B cell (primary cell): ENCODE measurements at regions not wholly inside any gene's neighbourhood (a gene's known extent, or its start where the extent isn't known, plus 50 kb on each side); places are given as distances from the start of the nearest gene placed in this dataset.

Experiments
- ATAC-seq: fragments of 200-7000 bp; cut with Tn5 transposase; one replicate; pipeline ENCODE4 v1.10.0; 2021; ENCODE audit warnings: low read depth, mild to moderate bottlenecking, moderate number of reproducible peaks, moderate library complexity
- CTCF ChIA-PET: fragments of 350-600 bp; sonication (Branson Sonifier 250); formaldehyde crosslinking; loops from one replicate; lab custom pipeline; 2021; ENCODE audit warnings: antibody characterized with exemption, inconsistent platforms; lab: Charles Lee
- POLR2A ChIA-PET: fragments of 350-600 bp; sonication (Branson Sonifier 250); formaldehyde crosslinking; loops from one replicate; lab custom pipeline; 2021; ENCODE audit warnings: antibody characterized with exemption; lab: Charles Lee
- DNase-seq: peaks from one replicate; pipeline ENCODE4 v3.0.0; 2013
- H2AFZ ChIP-seq: 2 replicates; pipeline ENCODE4 v1.6.1; 2012; ENCODE audit warnings: mild to moderate bottlenecking, low read depth, low read length; ENCODE audit not compliant: insufficient read depth, poor library complexity, severe bottlenecking
- H3K27ac ChIP-seq, 2 donors: 1 replicate in 1 of 2; 2 replicates in 1 of 2; pipeline ENCODE4 v1.5.1; 2012 to 2013; ENCODE audit warnings: low read length in 2 of 2, mild to moderate bottlenecking in 2 of 2, moderate library complexity in 1 of 2
- H3K27me3 ChIP-seq, 4 experiments: fragments of 200-600 bp in 1 of 4; sonication (generic) in 1 of 4; replicated peaks in 1 of 4; 1 replicate in 2 of 4; 2 replicates in 2 of 4; pipeline versions ENCODE4 v1.6.1 to v1.7.0; 2013 to 2016; ENCODE audit warnings: low read length in 3 of 4, mild to moderate bottlenecking in 2 of 4, mixed read lengths in 1 of 4, moderate library complexity in 1 of 4; ENCODE audit not compliant: insufficient read depth in 4 of 4, control insufficient read depth in 3 of 4; ENCODE audit errors: control extremely low read depth in 1 of 4
- H3K36me3 ChIP-seq, 2 experiments: replicated peaks in 1 of 2; 1 replicate in 1 of 2; 2 replicates in 1 of 2; pipeline versions ENCODE4 v1.6.1 to v1.7.1; 2013; ENCODE audit warnings: low read length in 1 of 2; ENCODE audit not compliant: insufficient read depth in 2 of 2, control insufficient read depth in 1 of 2; ENCODE audit errors: control extremely low read depth in 1 of 2, extremely low read depth in 1 of 2
- H3K4me1 ChIP-seq, 2 donors: fragments of 200-600 bp in 1 of 2; sonication (generic) in 1 of 2; 1 replicate in 1 of 2; 2 replicates in 1 of 2; pipeline versions ENCODE4 v1.5.1 to v1.6.1; 2013 to 2017; ENCODE audit warnings: low read length in 2 of 2; ENCODE audit not compliant: control insufficient read depth in 2 of 2, insufficient read depth in 2 of 2
- H3K4me2 ChIP-seq: replicated peaks from 2 replicates; pipeline ENCODE3; 2012; ENCODE audit warnings: mild to moderate bottlenecking, low read depth, low read length; ENCODE audit not compliant: poor library complexity, severe bottlenecking
- H3K4me3 ChIP-seq, 5 experiments: fragments of 200-600 bp in 1 of 5; sonication (generic) in 1 of 5; 1 replicate in 3 of 5; 2 replicates in 2 of 5; pipeline versions ENCODE4 v1.5.1 to v1.7.0; 2011 to 2016; ENCODE audit warnings: low read length in 4 of 5, mild to moderate bottlenecking in 4 of 5, low read depth in 2 of 5, control low read depth in 1 of 5, moderate library complexity in 1 of 5; ENCODE audit not compliant: insufficient read depth in 1 of 5; ENCODE audit errors: control extremely low read depth in 1 of 5, extremely low read depth in 1 of 5
- H3K79me2 ChIP-seq: fragments of 200-600 bp; sonication (generic); one replicate; pipeline ENCODE4 v1.6.0; 2016; ENCODE audit warnings: low read length; ENCODE audit not compliant: control insufficient read depth, insufficient read depth
- H3K9ac ChIP-seq: fragments of 200-600 bp; sonication (generic); 2 replicates; pipeline ENCODE4 v1.6.1; 2017; ENCODE audit warnings: mild to moderate bottlenecking, low read length, moderate library complexity
- H3K9me3 ChIP-seq, 3 donors: one replicate each; pipeline versions ENCODE4 v1.6.1 to v1.7.1; 2013; ENCODE audit warnings: low read length in 2 of 3; ENCODE audit not compliant: control insufficient read depth in 2 of 3, insufficient read depth in 1 of 3; ENCODE audit errors: control extremely low read depth in 1 of 3
- H4K20me1 ChIP-seq: 2 replicates; pipeline ENCODE4 v1.6.0; 2012; ENCODE audit warnings: mild to moderate bottlenecking, low read length; ENCODE audit not compliant: insufficient read depth, control insufficient read depth, poor library complexity, severe bottlenecking
- H3K27ac Mint-ChIP-seq: one replicate; pipeline ENCODE4 v1.8.0; 2021; ENCODE audit warnings: mixed read lengths
- H3K27me3 Mint-ChIP-seq: one replicate; pipeline ENCODE4 v1.8.0; 2021; ENCODE audit warnings: mixed read lengths
- H3K4me1 Mint-ChIP-seq: one replicate; pipeline ENCODE4 v1.8.0; 2021; ENCODE audit warnings: mixed read lengths
- H3K4me3 Mint-ChIP-seq: one replicate; pipeline ENCODE4 v1.8.0; 2021; ENCODE audit warnings: mixed read lengths
- H3K9me3 Mint-ChIP-seq: one replicate; pipeline ENCODE4 v1.8.0; 2022; ENCODE audit warnings: mixed read lengths; ENCODE audit not compliant: insufficient read depth
- CTCF ChIP-seq: fragments of 200-600 bp; IDR thresholded peaks from one replicate; pipeline ENCODE4 v1.8.0; 2022; ENCODE audit warnings: antibody characterized with exemption, mild to moderate bottlenecking
- EZH2 ChIP-seq: IDR thresholded peaks from 2 replicates; pipeline ENCODE4 v1.6.1; 2012; ENCODE audit warnings: borderline replicate concordance, low read depth, mild to moderate bottlenecking, moderate library complexity, low read length; ENCODE audit not compliant: insufficient read depth, poor library complexity, severe bottlenecking
- WGBS: methylation state at CpG from one replicate; pipeline ENCODE4 v1.1.5; 2013; ENCODE audit warnings: missing lambda C conversion rate; ENCODE audit not compliant: insufficient coverage; 5-methylcytosine and 5-hydroxymethylcytosine counted together
- intact Hi-C: fragments of 100-400 bp; cut with micrococcal nuclease; formaldehyde crosslinking; loops from one replicate; pipeline ENCODE4 v1.10.0; 2022

GRCh38 chrX:69088171-69088938 is 76.9 kb downstream of the PJA1 start:
- no peaks in the 10 kb centered on the region for H3K36me3 ChIP-seq
- no peak overlapping the region for H3K4me3 ChIP-seq
- intact Hi-C loops: no loop called here
- H3K4me2 ChIP-seq: no peak overlapping the region
- Mint-ChIP-seq H3K27ac (no peak overlapping the region), H3K4me1 (no peaks in the 10 kb centered on the region), H3K9me3 (no peaks in the 10 kb centered on the region), H3K4me3 (no peak overlapping the region), H3K27me3 (no peaks in the 10 kb centered on the region)
- no peak overlapping the region for H3K9ac ChIP-seq
- H2AFZ ChIP-seq: no peak overlapping the region
- no peaks in the 10 kb centered on the region for H3K27me3 ChIP-seq
- H3K27ac ChIP-seq: no peak overlapping the region
- no peaks in the 10 kb centered on the region for H3K4me1 ChIP-seq
- DNase-seq (no peak), ATAC-seq (no peak)
- 93% methylated on average over 4 of the region's 12 CpGs for WGBS
- no peaks in the 10 kb centered on the region for H3K9me3 ChIP-seq
- TF ChIP-seq CTCF: no peak
- no peak for TF ChIP-seq EZH2
- CTCF ChIA-PET: no interaction called here
- H3K79me2 ChIP-seq: no peaks in the 10 kb centered on the region
- H4K20me1 ChIP-seq: no peaks in the 10 kb centered on the region
- POLR2A ChIA-PET: no interaction called here

DNA sequence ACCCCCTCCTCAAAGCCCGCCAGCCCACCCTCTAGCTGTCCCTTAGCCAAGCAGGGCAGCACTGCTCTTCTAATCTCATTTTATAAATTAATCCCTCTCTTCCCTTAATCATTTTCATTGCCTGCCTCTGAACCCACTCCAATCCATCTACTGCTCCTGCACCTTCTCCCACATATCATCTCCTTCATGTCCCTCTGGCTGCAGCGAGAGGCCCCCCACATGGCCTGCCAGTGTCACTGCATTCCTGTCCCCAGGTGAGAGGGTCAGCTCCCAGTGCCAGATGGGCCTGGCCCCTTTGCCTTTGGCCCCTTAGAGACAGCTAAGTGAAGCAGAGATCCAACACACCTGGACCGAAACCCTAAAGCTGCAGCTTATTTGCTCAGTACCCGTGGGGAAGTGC is 79.4 kb downstream of the PJA1 start:
- CTCF ChIA-PET: no interaction called here
- H3K9me3 ChIP-seq: no peaks in the 10 kb centered on the region
- intact Hi-C loops: no loop called here
- no peak overlapping the region for H3K4me2 ChIP-seq
- H3K79me2 ChIP-seq: no peaks in the 10 kb centered on the region
- H4K20me1 ChIP-seq: no peaks in the 10 kb centered on the region
- H3K27me3 ChIP-seq: no peaks in the 10 kb centered on the region
- H3K27me3 Mint-ChIP-seq: no peaks in the 10 kb centered on the region
- no peak overlapping the region for H3K9ac ChIP-seq
- POLR2A ChIA-PET: no interaction called here
- no peak overlapping the region for H3K27ac Mint-ChIP-seq
- no peaks in the 10 kb centered on the region for H3K36me3 ChIP-seq
- DNase-seq: no peak
- no peak overlapping the region for H3K27ac ChIP-seq
- no peaks in the 10 kb centered on the region for H3K4me1 Mint-ChIP-seq
- H3K4me3 Mint-ChIP-seq: no peak overlapping the region
- H3K9me3 Mint-ChIP-seq: no peaks in the 10 kb centered on the region
- no peak for TF ChIP-seq EZH2
- no peak for TF ChIP-seq CTCF
- 72% methylated on average over 3 of the region's 4 CpGs for WGBS
- H2AFZ ChIP-seq: no peak overlapping the region
- H3K4me1 ChIP-seq: no peaks in the 10 kb centered on the region
- ATAC-seq: no peak
- no peak overlapping the region for H3K4me3 ChIP-seq
